ENCODE measurements at regions not wholly inside any gene's neighbourhood (a gene's known extent, or its start where the extent isn't known, plus 50 kb on each side); places are given as distances from the start of the nearest gene placed in this dataset.

GRCh38 chr1:34436836-34437235 lies 260.1 kb downstream of the C1orf94 start:
- Mint-ChIP-seq H3K9me3 (ENCODE audit: insufficient read depth) (no peaks in the 10 kb centered on the region), H3K27ac (no peak overlapping the region)

More at GRCh38 chr1:34436836-34437235, 260.1 kb downstream of the C1orf94 start:
- no peaks in the 10 kb centered on the region for H3K79me2 ChIP-seq (ENCODE audit: control insufficient read depth, insufficient read depth, low read length)
- H3K27me3 Mint-ChIP-seq: peaks cover 4% of the 10 kb centered on the region
- DNase-seq (no peak), ATAC-seq (ENCODE audit: low read depth) (no peak)
- ChIA-PET POLR2A (no interaction called here), CTCF (no interaction called here)
- no peaks in the 10 kb centered on the region for H3K27me3 ChIP-seq (replicated peaks in 1 of 4; ENCODE audit: control extremely low read depth in 1 of 4, control insufficient read depth in 3 of 4, insufficient read depth in 4 of 4, low read length in 3 of 4)
- 64% methylated on average over 2 of the region's 3 CpGs for WGBS (ENCODE audit: insufficient coverage)
- no peaks in the 10 kb centered on the region for H3K4me1 Mint-ChIP-seq
- no peaks in the 10 kb centered on the region for H4K20me1 ChIP-seq (ENCODE audit: control insufficient read depth, insufficient read depth, low read length, poor library complexity, severe bottlenecking)
- no peak overlapping the region for H3K27ac ChIP-seq (ENCODE audit: low read length in 2 of 2)
- no peak overlapping the region for H2AFZ ChIP-seq (ENCODE audit: insufficient read depth, low read depth, low read length, poor library complexity, severe bottlenecking)
- TF ChIP-seq CTCF (IDR thresholded peaks at IDR 0.05) (no peak), EZH2 (IDR thresholded peaks at IDR 0.05; ENCODE audit: borderline replicate concordance, insufficient read depth, low read depth, low read length, poor library complexity, severe bottlenecking) (no peak)
- intact Hi-C loops (cut with micrococcal nuclease): no loop called here
- no peaks in the 10 kb centered on the region for H3K9me3 ChIP-seq (ENCODE audit: control extremely low read depth in 1 of 3, control insufficient read depth in 2 of 3, insufficient read depth in 1 of 3, low read length in 2 of 3)
- H3K4me3 ChIP-seq (ENCODE audit: control extremely low read depth in 1 of 5, extremely low read depth in 1 of 5, insufficient read depth in 1 of 5, low read depth in 2 of 5, low read length in 4 of 5): no peak overlapping the region
- no peak overlapping the region for H3K4me2 ChIP-seq (replicated peaks; ENCODE audit: low read depth, low read length, poor library complexity, severe bottlenecking)
- no peak overlapping the region for H3K9ac ChIP-seq (ENCODE audit: low read length)
- no peaks in the 10 kb centered on the region for H3K36me3 ChIP-seq (replicated peaks in 1 of 2; ENCODE audit: control extremely low read depth in 1 of 2, control insufficient read depth in 1 of 2, extremely low read depth in 1 of 2, insufficient read depth in 2 of 2, low read length in 1 of 2)
- no peaks in the 10 kb centered on the region for H3K4me1 ChIP-seq (ENCODE audit: control insufficient read depth in 2 of 2, insufficient read depth in 2 of 2, low read length in 2 of 2)
- no peak overlapping the region for H3K4me3 Mint-ChIP-seq

Data from B cell (primary cell).